SK-N-SH treated with all-trans-retinoic acid at 6 μM for 48 hours (cell line): ENCODE measurements at regions not wholly inside any gene's neighbourhood (a gene's known extent, or its start where the extent isn't known, plus 50 kb on each side); places are given as distances from the start of the nearest gene placed in this dataset.

Experiments
- ARNTL ChIP-seq: fragments of 450-650 bp; formaldehyde crosslinking; IDR thresholded peaks from 2 replicates; pipeline ENCODE4 v1.5.0; 2020; ENCODE audit warnings: low read depth, mild to moderate bottlenecking, moderate library complexity, borderline replicate concordance
- CREB5 ChIP-seq: fragments of 250-450 bp; sonication (Bioruptor Pico); IDR thresholded peaks from 2 replicates; pipeline ENCODE4 v1.5.1; 2020; ENCODE audit warnings: low read depth, mild to moderate bottlenecking, moderate library complexity
- CSDC2 ChIP-seq: fragments of 250-450 bp; sonication (Bioruptor Pico); IDR thresholded peaks from 2 replicates; pipeline ENCODE4 v1.5.0; 2020; ENCODE audit warnings: mild to moderate bottlenecking, moderate library complexity
- ISL1 ChIP-seq: fragments of 250-450 bp; sonication (Bioruptor Pico); IDR thresholded peaks from 2 replicates; pipeline ENCODE4 v2.1.2; 2022; ENCODE audit warnings: mild to moderate bottlenecking, moderate library complexity
- OSR1 ChIP-seq: fragments of 250-450 bp; sonication (Bioruptor Pico); IDR thresholded peaks from 2 replicates; pipeline ENCODE4 v1.8.0; 2022; ENCODE audit warnings: moderate library complexity, mild to moderate bottlenecking, inconsistent platforms
- POU6F1 ChIP-seq: fragments of 250-450 bp; sonication (Bioruptor Pico); IDR thresholded peaks from 2 replicates; pipeline ENCODE4 v1.8.0; 2021; ENCODE audit warnings: low read depth, mild to moderate bottlenecking, moderate library complexity, borderline replicate concordance
- RARB ChIP-seq: fragments of 250-450 bp; sonication (Bioruptor Pico); IDR thresholded peaks from 2 replicates; pipeline ENCODE4 v1.8.0; 2021; ENCODE audit warnings: mild to moderate bottlenecking, moderate library complexity
- TCF4 ChIP-seq: fragments of 250-450 bp; sonication (Bioruptor Pico); IDR thresholded peaks from 2 replicates; pipeline ENCODE4 v1.8.0; 2021; ENCODE audit warnings: mild to moderate bottlenecking, moderate library complexity, borderline replicate concordance
- ZFP3 ChIP-seq: fragments of 250-450 bp; sonication (Bioruptor Pico); IDR thresholded peaks from 2 replicates; pipeline ENCODE4 v1.5.0; 2020; ENCODE audit warnings: mild to moderate bottlenecking, moderate library complexity
- ZFP30 ChIP-seq: fragments of 450-650 bp; formaldehyde crosslinking; IDR thresholded peaks from 2 replicates; pipeline ENCODE4 v1.5.0; 2022; ENCODE audit warnings: mild to moderate bottlenecking, moderate library complexity
- ZNF565 ChIP-seq: fragments of 450-650 bp; formaldehyde crosslinking; conservative IDR thresholded peaks from 2 replicates; pipeline ENCODE4 v1.5.0; 2020; ENCODE audit warnings: low read depth, mild to moderate bottlenecking, moderate library complexity
- ZNF8 ChIP-seq: fragments of 450-650 bp; formaldehyde crosslinking; IDR thresholded peaks from 2 replicates; pipeline ENCODE4 v1.5.0; 2020; ENCODE audit warnings: mild to moderate bottlenecking, moderate library complexity
- TF ChIP-seq, protein P1 (sequence below): fragments of 250-450 bp; sonication (Bioruptor Pico); IDR thresholded peaks from 2 replicates; pipeline ENCODE4 v1.5.1; 2021; ENCODE audit warnings: mild to moderate bottlenecking, moderate library complexity

- TF ChIP-seq, protein P1, sequence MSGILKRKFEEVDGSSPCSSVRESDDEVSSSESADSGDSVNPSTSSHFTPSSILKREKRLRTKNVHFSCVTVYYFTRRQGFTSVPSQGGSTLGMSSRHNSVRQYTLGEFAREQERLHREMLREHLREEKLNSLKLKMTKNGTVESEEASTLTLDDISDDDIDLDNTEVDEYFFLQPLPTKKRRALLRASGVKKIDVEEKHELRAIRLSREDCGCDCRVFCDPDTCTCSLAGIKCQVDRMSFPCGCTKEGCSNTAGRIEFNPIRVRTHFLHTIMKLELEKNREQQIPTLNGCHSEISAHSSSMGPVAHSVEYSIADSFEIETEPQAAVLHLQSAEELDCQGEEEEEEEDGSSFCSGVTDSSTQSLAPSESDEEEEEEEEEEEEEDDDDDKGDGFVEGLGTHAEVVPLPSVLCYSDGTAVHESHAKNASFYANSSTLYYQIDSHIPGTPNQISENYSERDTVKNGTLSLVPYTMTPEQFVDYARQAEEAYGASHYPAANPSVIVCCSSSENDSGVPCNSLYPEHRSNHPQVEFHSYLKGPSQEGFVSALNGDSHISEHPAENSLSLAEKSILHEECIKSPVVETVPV (CRISPR knock-in tag): no peak
- TF ChIP-seq RARB (CRISPR knock-in tag) (no peak), CREB5 (CRISPR knock-in tag) (no peak), ARNTL (no peak), ZNF565 (no peak), ZFP3 (CRISPR knock-in tag) (no peak), TCF4 (CRISPR knock-in tag) (no peak), POU6F1 (CRISPR knock-in tag) (no peak), CSDC2 (CRISPR knock-in tag) (no peak), OSR1 (no peak), ZNF8 (CRISPR knock-in tag) (no peak), ZFP30 (CRISPR knock-in tag) (no peak), ISL1 (CRISPR knock-in tag) (no peak)
These were observed 60.9 kb downstream of the SOWAHC start for GRCh38 chr2:109674894-109675534.
